NCI-H1694 treated with DMSO at 0.1 percent for 48 hours (cell line): ENCODE measurements at regions not wholly inside any gene's neighbourhood (a gene's known extent, or its start where the extent isn't known, plus 50 kb on each side); places are given as distances from the start of the nearest gene placed in this dataset.

Source experiments
- DNase-seq: peaks from one replicate; lab custom pipeline; 2025; lab: John Stamatoyannopoulos, UW

- DNase-seq, result no peak
Measured at GRCh38 chr7:12456506-12456905, 52.8 kb upstream of the VWDE start.

GRCh38 chr7:12458520-12459131 lies 55.0 kb upstream of the VWDE start:
- DNase-seq, result peak; percentile 47

GRCh38 chr7:12467837-12468236 lies 64.2 kb upstream of the VWDE start:
- DNase-seq, result no peak

GRCh38 chr7:12469568-12469967 lies 65.9 kb upstream of the VWDE start:
- no peak for DNase-seq

GRCh38 chr7:12470930-12471329 lies 67.3 kb upstream of the VWDE start:
- DNase-seq, result no peak

GRCh38 chr7:12474035-12474434 lies 70.4 kb upstream of the VWDE start:
- no peak for DNase-seq

GRCh38 chr7:12475362-12476063 lies 71.8 kb upstream of the VWDE start:
- no peak for DNase-seq

- no peak for DNase-seq
Measured at GRCh38 chr7:12477620-12478019, 74.0 kb upstream of the VWDE start.

- DNase-seq, result no peak
Measured at GRCh38 chr7:12481722-12482121, 78.1 kb upstream of the VWDE start.

GRCh38 chr7:12485845-12486244 lies 82.2 kb upstream of the VWDE start:
- no peak for DNase-seq

GRCh38 chr7:12488341-12488740 lies 82.2 kb upstream of the SCIN start:
- DNase-seq, result no peak

GRCh38 chr7:12490107-12490688 lies 80.3 kb upstream of the SCIN start:
- peak; percentile 71 for DNase-seq

- no peak for DNase-seq
Measured at GRCh38 chr7:12490940-12491339, 79.6 kb upstream of the SCIN start.

- no peak for DNase-seq
Measured at GRCh38 chr7:12491526-12491925, 79.0 kb upstream of the SCIN start.

- no peak for DNase-seq
Measured at GRCh38 chr7:12493407-12493806, 77.1 kb upstream of the SCIN start.

GRCh38 chr7:12493863-12494686 lies 76.4 kb upstream of the SCIN start:
- DNase-seq, result no peak

- DNase-seq, result no peak
Measured at GRCh38 chr7:12494687-12495024, 75.9 kb upstream of the SCIN start.

GRCh38 chr7:12496901-12497674 lies 73.4 kb upstream of the SCIN start:
- peak; percentile 42 for DNase-seq

- DNase-seq, result no peak
Measured at GRCh38 chr7:12504149-12504548, 66.4 kb upstream of the SCIN start.

GRCh38 chr7:12508005-12508404 lies 62.5 kb upstream of the SCIN start:
- DNase-seq, result no peak

- DNase-seq, result no peak
Measured at GRCh38 chr7:12508554-12508953, 62.0 kb upstream of the SCIN start.

GRCh38 chr7:12517451-12517850 lies 53.1 kb upstream of the SCIN start:
- no peak for DNase-seq
